Coronary artery (tissue), 2 donors: ENCODE measurements at regions not wholly inside any gene's neighbourhood (a gene's known extent, or its start where the extent isn't known, plus 50 kb on each side); places are given as distances from the start of the nearest gene placed in this dataset.

ENCODE experiments used
- DNase-seq: peaks from one replicate; pipeline ENCODE4 v3.0.0-alpha.2; 2017; ENCODE audit warnings: low spot score
- H3K27ac ChIP-seq, 2 donors: fragments of 200-600 bp; sonication (generic); one replicate each; pipeline ENCODE4 v1.5.1; 2016 to 2019
- H3K4me3 ChIP-seq: fragments of 200-600 bp; sonication (generic); 2 replicates; pipeline ENCODE4 v1.5.1; 2016; ENCODE audit warnings: mild to moderate bottlenecking, moderate library complexity
- TF ChIP-seq, protein P1 (sequence below): fragments of 200-600 bp; sonication (generic); IDR thresholded peaks from one replicate; pipeline ENCODE4 v1.5.1; 2019; ENCODE audit warnings: antibody characterized with exemption

DNA sequence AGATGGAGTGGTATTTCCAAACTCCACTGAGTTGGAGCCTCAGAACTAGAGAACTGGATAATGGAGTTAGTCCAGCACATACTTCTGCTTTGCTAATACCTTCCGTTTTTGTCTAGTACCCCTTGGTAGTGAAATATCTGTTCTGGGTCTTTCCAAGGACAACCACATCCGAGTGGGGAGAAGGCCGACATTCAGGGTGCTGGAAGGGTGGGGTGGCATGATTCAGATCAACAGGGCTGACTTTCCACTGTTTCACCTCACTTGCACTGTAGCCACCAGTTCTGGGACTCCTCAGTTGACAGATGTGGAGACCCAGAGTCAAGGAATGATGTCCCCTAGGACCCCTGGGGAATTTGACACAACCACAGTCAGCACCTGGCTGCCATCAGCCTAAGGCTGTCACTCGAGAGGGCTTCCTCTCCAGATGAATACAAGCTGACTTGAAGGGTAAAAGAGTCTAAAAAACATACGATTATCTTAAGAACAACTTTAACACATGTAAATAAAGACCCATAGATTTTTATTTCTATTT is 84.8 kb upstream of the HNF1B start:
- DNase-seq = no peak
- Histone ChIP-seq H3K4me3 (no peak overlapping the region), H3K27ac (no peak overlapping the region)
- TF ChIP-seq, protein P1, sequence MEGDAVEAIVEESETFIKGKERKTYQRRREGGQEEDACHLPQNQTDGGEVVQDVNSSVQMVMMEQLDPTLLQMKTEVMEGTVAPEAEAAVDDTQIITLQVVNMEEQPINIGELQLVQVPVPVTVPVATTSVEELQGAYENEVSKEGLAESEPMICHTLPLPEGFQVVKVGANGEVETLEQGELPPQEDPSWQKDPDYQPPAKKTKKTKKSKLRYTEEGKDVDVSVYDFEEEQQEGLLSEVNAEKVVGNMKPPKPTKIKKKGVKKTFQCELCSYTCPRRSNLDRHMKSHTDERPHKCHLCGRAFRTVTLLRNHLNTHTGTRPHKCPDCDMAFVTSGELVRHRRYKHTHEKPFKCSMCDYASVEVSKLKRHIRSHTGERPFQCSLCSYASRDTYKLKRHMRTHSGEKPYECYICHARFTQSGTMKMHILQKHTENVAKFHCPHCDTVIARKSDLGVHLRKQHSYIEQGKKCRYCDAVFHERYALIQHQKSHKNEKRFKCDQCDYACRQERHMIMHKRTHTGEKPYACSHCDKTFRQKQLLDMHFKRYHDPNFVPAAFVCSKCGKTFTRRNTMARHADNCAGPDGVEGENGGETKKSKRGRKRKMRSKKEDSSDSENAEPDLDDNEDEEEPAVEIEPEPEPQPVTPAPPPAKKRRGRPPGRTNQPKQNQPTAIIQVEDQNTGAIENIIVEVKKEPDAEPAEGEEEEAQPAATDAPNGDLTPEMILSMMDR = no peak

DNA sequence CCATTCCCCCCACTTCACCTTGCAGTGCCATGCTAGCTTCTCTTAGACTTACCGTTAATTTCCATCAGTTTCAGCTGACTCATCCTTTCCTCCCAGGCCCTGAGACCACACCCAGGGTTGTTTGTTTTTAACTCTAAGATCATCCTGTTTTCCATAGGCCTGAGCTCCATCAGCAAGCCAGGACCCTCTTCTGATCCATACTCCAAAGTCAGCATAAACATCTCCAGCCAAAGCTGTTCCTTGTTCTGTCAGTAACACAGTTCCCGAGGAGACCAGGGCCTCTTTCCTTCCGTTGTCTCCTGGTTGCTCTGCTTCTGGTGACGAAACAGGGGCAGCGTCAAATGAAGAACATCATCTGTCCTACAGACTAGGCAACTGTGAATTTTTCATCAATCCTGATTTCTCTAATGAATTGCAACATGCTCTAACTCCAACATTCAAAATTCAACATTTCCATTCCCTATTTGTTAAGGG is 83.8 kb upstream of the HNF1B start:
- H3K4me3 ChIP-seq = no peak overlapping the region
- no peak overlapping the region for H3K27ac ChIP-seq
- TF ChIP-seq, protein P1 = no peak
- no peak for DNase-seq

DNA sequence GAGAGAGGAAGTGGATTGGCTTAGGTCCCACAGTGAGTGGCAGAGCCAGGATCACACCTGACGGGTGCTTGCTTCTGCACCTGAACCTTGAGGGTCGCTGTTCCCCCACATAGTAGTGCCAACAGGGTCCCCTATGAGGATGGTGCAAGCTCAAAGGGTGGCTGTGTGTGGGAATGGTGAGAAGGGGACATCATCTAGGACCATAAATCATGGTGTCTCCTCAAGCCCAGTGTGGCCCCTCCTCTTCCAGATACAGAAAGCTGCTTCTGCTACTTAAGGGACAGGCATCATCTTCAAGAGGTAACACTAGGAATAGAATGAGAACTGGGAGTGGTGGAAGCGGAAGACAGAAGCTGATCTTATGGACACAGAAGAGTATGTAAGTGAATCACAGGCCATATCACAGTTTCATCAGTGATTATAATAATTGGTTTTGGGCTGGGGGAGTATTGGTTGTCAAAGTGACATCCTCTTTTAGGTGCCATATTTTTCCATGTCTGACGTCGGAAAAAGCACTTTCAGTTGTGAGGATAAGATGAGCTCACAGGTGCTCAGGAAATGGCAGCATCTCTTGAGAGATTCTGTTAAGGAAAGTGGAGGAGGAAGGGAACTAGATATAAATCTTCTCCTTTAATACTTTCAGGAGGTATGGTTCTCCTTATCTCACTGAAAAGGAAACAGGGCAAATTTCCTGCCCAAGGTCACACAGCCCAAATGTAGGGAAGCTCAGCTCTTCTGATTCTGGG is 83.2 kb upstream of the HNF1B start:
- Histone ChIP-seq H3K4me3 (no peak overlapping the region), H3K27ac (no peak overlapping the region)
- TF ChIP-seq, protein P1 = no peak
- DNase-seq = no peak

DNA sequence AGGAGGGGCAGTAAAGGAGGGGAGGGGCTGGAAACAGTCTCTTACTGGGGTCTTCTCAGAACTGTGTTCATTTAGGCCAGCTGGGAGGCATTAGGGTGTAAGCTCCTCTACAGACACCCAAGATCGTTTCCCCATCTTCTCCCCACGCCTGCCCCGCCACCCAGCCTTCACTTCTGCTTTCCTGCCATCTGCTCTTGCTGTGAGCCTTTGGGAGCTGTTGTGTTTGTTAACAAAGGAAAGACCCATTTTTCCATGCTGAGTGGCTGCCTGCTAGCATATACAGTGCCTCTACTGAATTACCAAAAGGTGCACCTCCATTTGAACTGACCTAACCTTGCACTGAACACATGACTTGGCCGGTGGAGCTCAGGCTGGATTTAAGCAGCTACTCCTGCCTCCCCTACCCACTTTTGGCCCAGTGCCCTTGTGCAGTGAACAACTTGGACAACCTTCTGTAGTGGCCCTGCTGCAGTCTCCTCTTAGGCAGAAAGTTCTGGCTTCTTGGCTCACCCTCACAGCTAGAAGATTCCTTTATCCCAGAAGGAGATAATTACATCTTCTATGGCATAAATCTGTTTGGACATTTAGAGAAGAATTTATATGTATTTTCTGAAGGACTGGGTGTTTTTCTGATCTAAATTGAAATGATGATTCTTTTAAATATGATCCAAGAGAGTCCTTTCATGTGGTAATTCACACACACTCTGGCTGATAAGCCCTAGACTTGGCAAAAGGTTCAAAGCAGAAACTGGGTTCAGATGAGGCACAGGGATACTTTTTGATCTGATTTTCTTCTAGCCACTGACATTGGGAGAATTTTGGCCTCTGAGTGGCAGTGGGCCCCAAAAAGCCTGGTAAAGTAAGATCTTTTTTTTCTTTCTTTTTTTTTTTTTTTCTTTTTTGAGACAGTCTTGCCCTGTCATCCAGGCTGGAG is 81.9 kb upstream of the HNF1B start:
- Histone ChIP-seq H3K4me3 (no peak overlapping the region), H3K27ac (peak overlapping the region in 1 of 2 donors; percentile 48)
- DNase-seq = no peak
- TF ChIP-seq, protein P1 = no peak

DNA sequence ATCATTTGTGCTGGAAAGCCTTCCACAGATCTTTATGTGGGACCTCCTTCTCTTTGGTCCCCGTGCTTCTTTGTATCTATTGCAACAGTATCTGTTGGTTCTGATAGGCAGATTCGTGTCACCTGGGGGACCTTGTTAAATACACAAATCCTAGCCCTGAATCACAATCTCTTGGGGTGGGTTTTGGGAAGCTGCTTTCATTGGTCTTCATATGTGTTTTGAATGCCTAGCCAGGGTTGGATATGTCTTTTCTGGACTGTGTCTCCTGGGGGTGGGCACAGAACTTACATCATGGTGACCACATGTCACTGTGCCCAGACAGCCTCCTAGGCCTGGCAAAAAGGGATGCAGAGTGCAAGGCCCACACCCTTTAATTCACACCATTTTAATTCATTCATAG is 81.0 kb upstream of the HNF1B start:
- no peak for DNase-seq
- Histone ChIP-seq H3K4me3 (no peak overlapping the region), H3K27ac (no peak overlapping the region)
- TF ChIP-seq, protein P1 = no peak

DNA sequence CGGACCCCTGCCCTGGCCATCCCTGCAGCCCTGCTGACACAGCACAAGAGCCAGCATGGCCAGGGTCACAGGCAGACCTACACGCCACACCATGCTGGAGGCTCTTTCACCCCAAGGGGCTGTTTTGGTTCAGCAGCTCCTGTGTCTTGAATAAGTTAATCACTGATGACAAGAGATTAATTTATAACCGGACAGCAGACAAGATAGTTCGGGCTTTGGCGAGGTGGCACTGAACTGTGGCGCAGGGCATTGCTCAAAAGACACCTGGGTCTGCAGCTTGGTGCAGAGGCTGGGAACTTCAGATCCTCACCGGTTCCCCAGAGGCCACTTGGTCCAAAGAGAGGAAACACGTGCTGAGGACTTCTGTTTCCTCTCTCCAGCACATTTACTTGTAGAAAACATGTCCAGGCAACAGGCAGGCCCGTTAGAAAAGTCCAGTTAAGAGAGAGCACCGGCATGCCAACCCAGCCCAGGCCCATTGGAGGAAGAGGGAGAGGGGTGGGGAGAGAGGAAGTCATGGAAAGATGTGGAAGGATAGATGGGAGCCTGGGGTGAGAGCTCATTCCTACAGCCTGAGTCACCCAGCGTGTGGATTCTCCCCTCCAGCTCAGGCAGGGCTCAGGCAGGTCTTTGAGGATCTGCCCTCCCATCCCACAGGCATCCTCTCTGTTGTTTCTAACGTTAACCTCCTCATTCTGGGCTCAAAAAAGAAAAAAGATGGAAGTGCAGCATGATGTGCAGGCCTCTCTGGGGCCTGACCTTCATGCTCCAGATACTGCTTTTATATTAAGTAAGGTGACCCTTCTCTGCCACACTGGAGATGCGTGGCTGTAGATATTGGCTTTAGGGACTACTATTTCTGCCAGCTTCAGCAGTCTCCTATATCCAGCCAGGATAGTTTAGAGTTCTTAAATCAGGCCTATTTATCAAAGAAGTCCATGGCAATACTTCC is 80.0 kb upstream of the HNF1B start:
- DNase-seq = no peak
- TF ChIP-seq, protein P1 = no peak
- Histone ChIP-seq H3K27ac (no peak overlapping the region), H3K4me3 (no peak overlapping the region)
